Colonic mucosa (tissue), 4 donors: ENCODE measurements at regions not wholly inside any gene's neighbourhood (a gene's known extent, or its start where the extent isn't known, plus 50 kb on each side); places are given as distances from the start of the nearest gene placed in this dataset.

Source experiments
- DNase-seq: peaks from one replicate; pipeline ENCODE4 v3.0.0-alpha.2; 2020
- H3K27ac ChIP-seq: fragments of 200-600 bp; one replicate; pipeline ENCODE4 v1.8.0; 2021
- H3K27me3 ChIP-seq: fragments of 200-600 bp; one replicate; pipeline ENCODE4 v1.8.0; 2021
- H3K36me3 ChIP-seq: fragments of 200-600 bp; one replicate; pipeline ENCODE4 v1.8.0; 2021
- H3K4me1 ChIP-seq: fragments of 200-600 bp; one replicate; pipeline ENCODE4 v1.8.0; 2021; ENCODE audit warnings: mild to moderate bottlenecking
- H3K4me3 ChIP-seq: fragments of 200-600 bp; one replicate; pipeline ENCODE4 v1.8.0; 2021
- H3K9ac ChIP-seq, 2 donors: one replicate each; pipeline ENCODE4 v1.7.0; 2013; ENCODE audit warnings: control low read depth in 2 of 2, low read depth in 2 of 2, low read length in 2 of 2
- H3K9me3 ChIP-seq: fragments of 200-600 bp; one replicate; pipeline ENCODE4 v1.8.0; 2021
- intact Hi-C: fragments of 100-400 bp; cut with DNase I; formaldehyde crosslinking; loops from one replicate; pipeline ENCODE4 v1.14.1; 2022
- TF ChIP-seq, protein P1 (sequence below): fragments of 200-600 bp; IDR thresholded peaks from one replicate; pipeline ENCODE4 v1.8.0; 2022; ENCODE audit warnings: antibody characterized with exemption, mild to moderate bottlenecking
- donor health status: healthy.
- donor health status: DM: no; HTN: no; CAD: no.
- donor health status: DM: no; HTN: no; CAD: no.

DNA sequence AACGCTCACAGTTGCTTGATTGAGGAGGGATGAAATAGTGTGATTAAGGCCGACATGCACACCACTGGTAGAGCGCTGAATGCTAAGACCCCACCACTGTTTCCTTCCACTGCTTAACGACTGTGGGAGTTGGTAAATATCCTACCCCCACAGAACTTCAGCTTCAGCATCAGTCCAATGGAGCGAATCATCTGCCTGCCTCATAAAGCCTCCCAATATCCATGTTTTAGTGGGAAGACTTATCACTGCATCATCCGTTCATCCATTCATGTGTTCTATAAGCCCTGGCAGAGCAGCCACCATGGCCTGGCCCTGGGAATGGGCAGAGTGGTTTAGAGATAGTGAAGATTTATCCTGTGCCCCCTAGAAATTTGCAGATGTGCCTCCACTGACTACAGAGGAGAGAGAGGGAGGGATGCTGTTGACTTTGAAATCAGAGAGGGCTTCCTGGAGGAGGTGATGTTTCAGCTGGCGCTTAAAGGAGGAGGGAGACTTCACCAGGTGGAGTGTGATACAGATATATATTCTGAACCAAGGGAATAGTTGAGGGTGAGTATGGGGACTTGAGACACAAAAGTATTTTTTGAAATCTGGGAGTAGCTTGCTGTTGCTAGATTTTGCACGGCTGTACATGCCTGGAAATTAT is 71.9 kb upstream of the STX18 start:
- no peak for DNase-seq
- no peaks in the 10 kb centered on the region for H3K9me3 ChIP-seq
- H3K9ac ChIP-seq: no peak overlapping the region
- TF ChIP-seq, protein P1, sequence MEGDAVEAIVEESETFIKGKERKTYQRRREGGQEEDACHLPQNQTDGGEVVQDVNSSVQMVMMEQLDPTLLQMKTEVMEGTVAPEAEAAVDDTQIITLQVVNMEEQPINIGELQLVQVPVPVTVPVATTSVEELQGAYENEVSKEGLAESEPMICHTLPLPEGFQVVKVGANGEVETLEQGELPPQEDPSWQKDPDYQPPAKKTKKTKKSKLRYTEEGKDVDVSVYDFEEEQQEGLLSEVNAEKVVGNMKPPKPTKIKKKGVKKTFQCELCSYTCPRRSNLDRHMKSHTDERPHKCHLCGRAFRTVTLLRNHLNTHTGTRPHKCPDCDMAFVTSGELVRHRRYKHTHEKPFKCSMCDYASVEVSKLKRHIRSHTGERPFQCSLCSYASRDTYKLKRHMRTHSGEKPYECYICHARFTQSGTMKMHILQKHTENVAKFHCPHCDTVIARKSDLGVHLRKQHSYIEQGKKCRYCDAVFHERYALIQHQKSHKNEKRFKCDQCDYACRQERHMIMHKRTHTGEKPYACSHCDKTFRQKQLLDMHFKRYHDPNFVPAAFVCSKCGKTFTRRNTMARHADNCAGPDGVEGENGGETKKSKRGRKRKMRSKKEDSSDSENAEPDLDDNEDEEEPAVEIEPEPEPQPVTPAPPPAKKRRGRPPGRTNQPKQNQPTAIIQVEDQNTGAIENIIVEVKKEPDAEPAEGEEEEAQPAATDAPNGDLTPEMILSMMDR: no peak
- H3K4me1 ChIP-seq: no peaks in the 10 kb centered on the region
- H3K27me3 ChIP-seq: no peaks in the 10 kb centered on the region
- no peak overlapping the region for H3K27ac ChIP-seq
- no peaks in the 10 kb centered on the region for H3K36me3 ChIP-seq
- no peak overlapping the region for H3K4me3 ChIP-seq
- intact Hi-C loops: no loop called here

DNA sequence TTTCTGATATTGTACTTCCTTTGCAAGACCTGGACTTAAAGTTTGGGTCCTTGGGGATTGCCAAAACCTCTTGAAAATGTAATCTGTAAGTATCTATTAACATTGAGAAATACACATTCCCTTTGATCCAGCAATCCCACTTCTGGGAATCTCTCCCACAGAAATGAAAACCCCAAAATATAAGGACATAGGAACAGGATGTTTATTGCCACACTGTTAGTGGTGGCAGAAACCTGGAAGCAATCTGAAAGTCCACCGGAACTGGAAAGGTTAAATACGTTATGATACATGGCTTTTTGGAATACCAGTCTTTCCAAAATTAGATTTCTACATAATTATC is 71.2 kb upstream of the STX18 start:
- no peaks in the 10 kb centered on the region for H3K27me3 ChIP-seq
- no peak overlapping the region for H3K9ac ChIP-seq
- no peak for DNase-seq
- H3K9me3 ChIP-seq: no peaks in the 10 kb centered on the region
- no peaks in the 10 kb centered on the region for H3K4me1 ChIP-seq
- intact Hi-C loops: no loop called here
- no peak overlapping the region for H3K4me3 ChIP-seq
- H3K27ac ChIP-seq: no peak overlapping the region
- H3K36me3 ChIP-seq: no peaks in the 10 kb centered on the region
- TF ChIP-seq, protein P1: no peak

DNA sequence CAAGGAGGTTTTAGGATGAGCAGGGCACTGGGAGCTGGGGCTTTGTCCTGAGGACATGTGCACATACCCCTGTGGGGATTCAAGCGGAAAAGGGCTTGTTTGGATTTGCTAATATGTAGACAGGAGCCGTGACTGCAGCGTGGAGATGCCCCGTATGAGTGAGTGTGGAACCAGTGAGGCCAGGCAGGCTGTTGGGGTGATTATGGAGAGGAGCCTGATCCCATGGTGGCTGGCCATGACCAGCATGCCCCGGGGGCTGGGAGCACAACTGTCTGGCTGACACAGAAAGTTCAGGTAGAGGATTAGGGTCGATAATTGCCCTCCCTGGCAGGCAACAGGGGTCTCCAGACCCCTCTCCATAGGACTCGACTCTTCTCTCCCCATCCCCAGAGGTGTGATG is 68.8 kb upstream of the STX18 start:
- Histone ChIP-seq H3K9ac (no peak overlapping the region), H3K4me3 (no peak overlapping the region), H3K4me1 (no peaks in the 10 kb centered on the region), H3K27ac (no peak overlapping the region), H3K9me3 (no peaks in the 10 kb centered on the region), H3K36me3 (no peaks in the 10 kb centered on the region), H3K27me3 (no peaks in the 10 kb centered on the region)
- TF ChIP-seq, protein P1: no peak
- intact Hi-C loops: no loop called here
- DNase-seq: no peak

DNA sequence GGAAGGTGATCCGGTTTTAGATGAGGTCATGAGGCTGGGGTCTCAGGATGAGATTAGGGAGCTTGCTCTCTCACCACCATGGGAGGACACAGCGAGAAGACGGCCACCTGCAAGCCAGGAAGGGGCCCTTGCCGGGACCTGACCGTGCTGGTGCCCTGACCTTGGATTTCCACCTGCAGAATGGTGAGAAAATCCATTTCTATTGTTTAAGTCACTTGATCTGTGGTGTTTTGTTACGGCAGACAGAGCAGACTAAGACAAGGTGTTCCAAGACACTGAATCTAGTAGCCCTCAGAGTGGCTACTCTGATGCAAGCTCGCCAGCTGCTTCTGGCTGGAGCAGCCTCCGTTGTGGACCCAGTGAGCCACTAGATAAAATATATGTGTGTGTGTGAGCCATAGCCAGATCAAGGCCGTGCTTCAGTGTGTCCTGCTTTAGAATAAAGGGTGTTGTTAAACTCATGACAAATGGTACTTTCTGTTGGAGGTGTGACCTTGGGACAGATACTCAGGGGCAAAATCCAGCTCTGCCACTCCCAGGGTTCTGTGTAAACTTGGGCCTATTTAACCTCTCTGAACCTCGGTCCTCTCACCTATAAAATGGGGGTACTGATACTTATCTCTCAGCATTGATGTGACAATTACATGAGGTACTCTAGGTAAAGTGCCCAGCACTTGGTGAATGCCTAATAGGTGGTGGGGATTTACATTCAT is 67.9 kb upstream of the STX18 start:
- Histone ChIP-seq H3K9ac (no peak overlapping the region), H3K27ac (no peak overlapping the region), H3K4me3 (no peak overlapping the region), H3K9me3 (no peaks in the 10 kb centered on the region), H3K36me3 (no peaks in the 10 kb centered on the region), H3K4me1 (no peaks in the 10 kb centered on the region), H3K27me3 (no peaks in the 10 kb centered on the region)
- intact Hi-C loops: no loop called here
- TF ChIP-seq, protein P1: no peak
- no peak for DNase-seq

DNA sequence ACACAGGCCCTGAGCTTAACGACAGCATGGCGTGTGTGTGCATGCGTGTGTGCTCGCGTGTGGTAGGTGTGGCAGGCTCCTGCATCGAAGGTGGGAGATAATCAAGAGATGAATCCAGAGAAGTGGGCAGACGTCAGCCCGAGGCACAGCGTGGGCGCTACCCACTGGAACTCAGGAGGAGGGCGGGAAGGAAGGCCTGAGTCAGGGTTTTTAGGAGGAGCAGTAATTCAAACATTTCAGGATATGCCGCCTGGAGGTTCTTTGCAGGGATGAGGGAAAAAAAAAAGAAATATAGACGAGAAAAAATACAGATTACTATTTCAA is 66.3 kb upstream of the STX18 start:
- Histone ChIP-seq H3K27ac (no peak overlapping the region), H3K27me3 (no peaks in the 10 kb centered on the region), H3K4me3 (no peak overlapping the region), H3K4me1 (no peaks in the 10 kb centered on the region), H3K9ac (no peak overlapping the region), H3K36me3 (no peaks in the 10 kb centered on the region), H3K9me3 (no peaks in the 10 kb centered on the region)
- TF ChIP-seq, protein P1: no peak
- intact Hi-C loops: no loop called here
- no peak for DNase-seq
